PC-3 (cell line): ENCODE measurements at regions not wholly inside any gene's neighbourhood (a gene's known extent, or its start where the extent isn't known, plus 50 kb on each side); places are given as distances from the start of the nearest gene placed in this dataset.

Experiments used
- ATAC-seq: fragments of 200-7000 bp; cut with Tn5 transposase; 2 replicates; pipeline ENCODE4 v1.9.1; 2020; ENCODE audit warnings: mild to moderate bottlenecking, moderate library complexity
- BruUV-seq: library from RNA; stranded (reverse); fragments of 400-500 nt; replicated peaks from 2 replicates; lab custom pipeline; 2021; lab: Mats Ljungman, UMichigan
- CTCF ChIA-PET: fragments of 300-600 bp; sonication (Branson Sonifier 250); formaldehyde crosslinking; loops from one replicate; lab custom pipeline; 2022; ENCODE audit warnings: antibody characterized with exemption; lab: Charles Lee
- POLR2A ChIA-PET: fragments of 300-600 bp; sonication (Branson Sonifier 250); formaldehyde crosslinking; loops from one replicate; lab custom pipeline; 2022; ENCODE audit warnings: antibody characterized with exemption; ENCODE audit not compliant: unreplicated experiment; lab: Charles Lee
- DNase-seq: peaks from one replicate; pipeline ENCODE4 v3.0.0-alpha.2; 2015
- H2AFZ ChIP-seq: fragments of 300-600 bp; sonication (generic); 2 replicates; pipeline ENCODE4 v1.6.0; 2016; ENCODE audit warnings: antibody characterized with exemption, low read length
- H3F3A ChIP-seq: fragments of 300-600 bp; sonication (generic); one replicate; pipeline ENCODE4 v1.6.0; 2017; ENCODE audit warnings: antibody characterized with exemption, low read length, control low read depth, mild to moderate bottlenecking; ENCODE audit not compliant: unreplicated experiment
- H3K27ac ChIP-seq: fragments of 300-600 bp; sonication (generic); 2 replicates; pipeline ENCODE4 v1.5.1; 2016; ENCODE audit warnings: mild to moderate bottlenecking, low read length
- H3K27me3 ChIP-seq: fragments of 300-600 bp; sonication (generic); 2 replicates; pipeline ENCODE4 v1.6.1; 2016; ENCODE audit warnings: low read length, mixed read lengths
- H3K36me3 ChIP-seq: fragments of 300-600 bp; sonication (generic); 2 replicates; pipeline ENCODE4 v1.6.1; 2016; ENCODE audit warnings: low read depth, mixed run types, low read length, mixed read lengths
- H3K4me1 ChIP-seq: fragments of 300-600 bp; sonication (generic); 2 replicates; pipeline ENCODE4 v1.5.1; 2016; ENCODE audit warnings: low read length; ENCODE audit not compliant: insufficient read depth
- H3K4me2 ChIP-seq: fragments of 300-600 bp; sonication (generic); 2 replicates; pipeline ENCODE4 v1.6.0; 2016; ENCODE audit warnings: low read length
- H3K4me3 ChIP-seq: fragments of 300-600 bp; sonication (generic); 2 replicates; pipeline ENCODE4 v1.5.1; 2016; ENCODE audit warnings: mild to moderate bottlenecking, low read length, mixed read lengths
- H3K79me2 ChIP-seq: fragments of 300-600 bp; sonication (generic); 2 replicates; pipeline ENCODE4 v1.6.1; 2017; ENCODE audit warnings: low read length, mixed read lengths
- H3K9ac ChIP-seq: fragments of 300-600 bp; sonication (generic); 2 replicates; pipeline ENCODE4 v1.6.0; 2016; ENCODE audit warnings: mild to moderate bottlenecking, low read length
- H3K9me2 ChIP-seq: fragments of 300-600 bp; sonication (generic); replicated peaks from 2 replicates; pipeline ENCODE4 v1.6.1; 2016; ENCODE audit warnings: mixed run types, low read length, mixed read lengths
- H3K9me3 ChIP-seq: fragments of 300-600 bp; sonication (generic); 2 replicates; pipeline ENCODE4 v1.6.1; 2016; ENCODE audit warnings: low read length, mixed read lengths
- H4K20me1 ChIP-seq: fragments of 300-600 bp; sonication (generic); 2 replicates; pipeline ENCODE4 v1.6.1; 2016; ENCODE audit warnings: low read length, mixed read lengths
- EZH2 ChIP-seq: fragments of 300-600 bp; sonication (generic); IDR thresholded peaks from one replicate; pipeline ENCODE4 v1.6.1; 2017; ENCODE audit warnings: antibody characterized with exemption, mild to moderate bottlenecking, low read length; ENCODE audit not compliant: unreplicated experiment
- EZH2phosphoT487 ChIP-seq: fragments of 300-600 bp; sonication (generic); IDR thresholded peaks from 2 replicates; pipeline ENCODE4 v1.6.1; 2018; ENCODE audit warnings: mild to moderate bottlenecking, antibody characterized with exemption, low read length, borderline replicate concordance
- intact Hi-C: fragments of 100-400 bp; cut with micrococcal nuclease; formaldehyde crosslinking; loops from 2 replicates; pipeline ENCODE4 v1.9.0; 2023
- TF ChIP-seq, protein P1 (sequence below): fragments of 300-600 bp; sonication (generic); conservative IDR thresholded peaks from 2 replicates; pipeline ENCODE4 v1.5.1; 2017; ENCODE audit warnings: antibody characterized with exemption, low read depth, mild to moderate bottlenecking, low read length

DNA sequence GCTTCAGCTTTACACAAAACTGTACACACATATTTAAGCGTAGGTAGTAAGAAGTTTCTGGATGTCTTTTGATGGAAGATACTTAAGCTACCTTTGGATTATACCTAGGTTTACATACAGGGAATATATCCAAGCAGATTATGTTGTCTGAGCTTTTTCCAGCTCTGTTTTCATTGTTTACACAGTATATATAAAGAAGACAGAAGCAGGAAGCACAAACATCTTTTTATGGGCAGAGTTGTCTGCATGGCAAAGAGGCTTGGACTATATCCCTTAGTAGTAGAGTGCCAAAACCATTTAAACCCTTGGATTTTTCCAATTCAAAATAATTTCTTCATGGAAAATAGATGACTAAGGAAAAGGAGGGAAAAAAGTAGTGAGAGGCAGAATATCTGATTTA lies 329.4 kb upstream of the AGA start:
- no peaks in the 10 kb centered on the region for H3K36me3 ChIP-seq
- ChIA-PET CTCF (interaction anchor here (0.6 kb wide), 1 partner anchor 1050 kb away, joined by 3 read pairs; no protein-coding TSS in a partner anchor), POLR2A (no interaction called here)
- no peaks in the 10 kb centered on the region for H3K79me2 ChIP-seq
- DNase-seq: peak; percentile 3
- H2AFZ ChIP-seq: no peak overlapping the region
- TF ChIP-seq EZH2: no peak
- TF ChIP-seq EZH2phosphoT487: no peak
- TF ChIP-seq, protein P1, sequence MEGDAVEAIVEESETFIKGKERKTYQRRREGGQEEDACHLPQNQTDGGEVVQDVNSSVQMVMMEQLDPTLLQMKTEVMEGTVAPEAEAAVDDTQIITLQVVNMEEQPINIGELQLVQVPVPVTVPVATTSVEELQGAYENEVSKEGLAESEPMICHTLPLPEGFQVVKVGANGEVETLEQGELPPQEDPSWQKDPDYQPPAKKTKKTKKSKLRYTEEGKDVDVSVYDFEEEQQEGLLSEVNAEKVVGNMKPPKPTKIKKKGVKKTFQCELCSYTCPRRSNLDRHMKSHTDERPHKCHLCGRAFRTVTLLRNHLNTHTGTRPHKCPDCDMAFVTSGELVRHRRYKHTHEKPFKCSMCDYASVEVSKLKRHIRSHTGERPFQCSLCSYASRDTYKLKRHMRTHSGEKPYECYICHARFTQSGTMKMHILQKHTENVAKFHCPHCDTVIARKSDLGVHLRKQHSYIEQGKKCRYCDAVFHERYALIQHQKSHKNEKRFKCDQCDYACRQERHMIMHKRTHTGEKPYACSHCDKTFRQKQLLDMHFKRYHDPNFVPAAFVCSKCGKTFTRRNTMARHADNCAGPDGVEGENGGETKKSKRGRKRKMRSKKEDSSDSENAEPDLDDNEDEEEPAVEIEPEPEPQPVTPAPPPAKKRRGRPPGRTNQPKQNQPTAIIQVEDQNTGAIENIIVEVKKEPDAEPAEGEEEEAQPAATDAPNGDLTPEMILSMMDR: no peak
- peak; percentile 74 for ATAC-seq
- no peaks in the 10 kb centered on the region for H3K9me3 ChIP-seq
- no peak overlapping the region for H3K27ac ChIP-seq
- no peaks in the 10 kb centered on the region for H4K20me1 ChIP-seq
- H3K4me3 ChIP-seq: no peak overlapping the region
- no peaks in the 10 kb centered on the region for H3K27me3 ChIP-seq
- intact Hi-C loops: no loop called here
- no peaks in the 10 kb centered on the region for H3F3A ChIP-seq
- H3K9ac ChIP-seq: no peak overlapping the region
- no peak overlapping the region for H3K4me2 ChIP-seq
- BruUV-seq: no TSS peak
- no peaks in the 10 kb centered on the region for H3K9me2 ChIP-seq
- no peaks in the 10 kb centered on the region for H3K4me1 ChIP-seq

DNA sequence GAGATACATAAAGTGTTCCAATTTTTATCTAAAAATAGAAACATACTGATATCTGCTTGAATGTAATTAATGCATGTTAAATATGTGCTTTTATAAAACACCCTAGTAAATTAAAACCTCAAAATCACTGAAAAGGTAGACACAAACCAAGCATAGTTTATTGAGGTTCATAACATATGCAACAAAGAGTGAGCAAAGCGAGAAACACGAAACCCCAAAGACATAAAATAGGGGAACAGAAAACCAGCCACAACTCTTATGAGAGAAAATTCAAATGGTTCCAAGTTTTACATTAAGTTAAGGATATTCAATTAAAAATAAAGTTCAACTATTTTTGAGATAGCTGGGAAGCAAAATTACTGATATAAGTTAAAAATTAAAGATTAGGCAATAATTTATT lies 336.4 kb upstream of the AGA start:
- TF ChIP-seq, protein P1: no peak
- Histone ChIP-seq H3K9ac (no peak overlapping the region), H2AFZ (no peak overlapping the region), H3K27me3 (no peaks in the 10 kb centered on the region), H3K36me3 (no peaks in the 10 kb centered on the region), H3K9me3 (no peaks in the 10 kb centered on the region), H4K20me1 (no peaks in the 10 kb centered on the region), H3K79me2 (no peaks in the 10 kb centered on the region), H3K4me1 (no peaks in the 10 kb centered on the region), H3K4me2 (no peak overlapping the region), H3F3A (no peaks in the 10 kb centered on the region), H3K9me2 (no peaks in the 10 kb centered on the region), H3K27ac (no peak overlapping the region), H3K4me3 (no peak overlapping the region)
- intact Hi-C loops: no loop called here
- ChIA-PET POLR2A (no interaction called here), CTCF (no interaction called here)
- DNase-seq (no peak), ATAC-seq (no peak)
- BruUV-seq: no TSS peak

DNA sequence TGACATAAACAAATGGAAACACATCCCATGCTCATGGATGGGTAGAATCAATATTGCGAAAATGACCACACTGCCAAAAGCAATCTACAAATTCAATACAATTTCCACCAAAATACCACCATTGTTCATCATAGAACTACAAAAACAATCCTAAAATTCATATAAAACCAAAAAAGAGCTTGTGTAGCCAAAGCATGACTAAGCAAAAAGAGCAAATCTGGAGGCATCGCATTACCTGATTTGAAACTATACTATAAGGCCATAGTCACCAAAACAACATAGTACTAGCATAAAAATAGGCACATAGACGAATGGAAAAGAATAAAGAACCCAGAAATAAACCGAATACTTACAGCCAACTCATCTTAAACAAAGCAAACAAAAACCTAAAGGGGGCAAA lies 342.8 kb upstream of the AGA start:
- Histone ChIP-seq H3K27ac (no peak overlapping the region), H3K9me2 (no peaks in the 10 kb centered on the region), H3K9me3 (no peaks in the 10 kb centered on the region), H3K4me2 (no peak overlapping the region), H3K36me3 (no peaks in the 10 kb centered on the region), H3F3A (no peaks in the 10 kb centered on the region), H2AFZ (no peak overlapping the region), H3K27me3 (no peaks in the 10 kb centered on the region), H3K4me1 (no peaks in the 10 kb centered on the region), H3K79me2 (no peaks in the 10 kb centered on the region), H3K9ac (no peak overlapping the region), H3K4me3 (no peak overlapping the region), H4K20me1 (no peaks in the 10 kb centered on the region)
- intact Hi-C loops: no loop called here
- ChIA-PET CTCF (no interaction called here), POLR2A (no interaction called here)
- ATAC-seq: peak; percentile 20; the same call in 1 of the 2 replicates
- DNase-seq: no peak
- TF ChIP-seq, protein P1: no peak
- TF ChIP-seq EZH2phosphoT487 (no peak), EZH2 (no peak)
- no TSS peak for BruUV-seq
